GM13977 (cell line): ENCODE measurements at regions not wholly inside any gene's neighbourhood (a gene's known extent, or its start where the extent isn't known, plus 50 kb on each side); places are given as distances from the start of the nearest gene placed in this dataset.

ENCODE experiments used
- DNase-seq: peaks from one replicate; pipeline ENCODE4 v3.0.0; 2012; ENCODE audit warnings: low spot score
- CTCF ChIP-seq: IDR thresholded peaks from 2 replicates; pipeline ENCODE4 v1.5.1; 2012; ENCODE audit warnings: mild to moderate bottlenecking, control low read depth; ENCODE audit not compliant: insufficient read depth; ENCODE audit errors: extremely low read depth, missing control alignments
- in situ Hi-C: fragments of 300-500 bp; cut with MboI; formaldehyde crosslinking; loops from one replicate; pipeline ENCODE4 v1.12.0; 2022; ENCODE audit warnings: low sequenced_read_pairs, low pct_unique_long_range_greater_than_20kb, mixed read lengths, inconsistent platforms; ENCODE audit not compliant: unreplicated experiment

GRCh38 chr4:27894951-27895350 lies 1034.3 kb downstream of the STIM2 start:
- in situ Hi-C loops = no loop called here
- no peak for TF ChIP-seq CTCF
- DNase-seq = no peak

- in situ Hi-C loops = no loop called here
- no peak for TF ChIP-seq CTCF
- no peak for DNase-seq
These were observed 1047.7 kb downstream of the STIM2 start for GRCh38 chr4:27908356-27908755.

- no peak for TF ChIP-seq CTCF
- no peak for DNase-seq
- in situ Hi-C loops = no loop called here
These were observed 1049.6 kb downstream of the STIM2 start for GRCh38 chr4:27910227-27910626.

- DNase-seq = no peak
- no peak for TF ChIP-seq CTCF
- in situ Hi-C loops = no loop called here
These were observed 1050.4 kb downstream of the STIM2 start for GRCh38 chr4:27911047-27911446.

GRCh38 chr4:27913738-27914137 lies 1053.1 kb downstream of the STIM2 start:
- no peak for DNase-seq
- no peak for TF ChIP-seq CTCF
- in situ Hi-C loops = no loop called here

GRCh38 chr4:27915822-27916221 lies 1055.2 kb downstream of the STIM2 start:
- DNase-seq = no peak
- in situ Hi-C loops = no loop called here
- TF ChIP-seq CTCF = no peak
